Osteocyte (in vitro differentiated cells): ENCODE measurements at regions not wholly inside any gene's neighbourhood (a gene's known extent, or its start where the extent isn't known, plus 50 kb on each side); places are given as distances from the start of the nearest gene placed in this dataset.

ENCODE experiments used
- DNase-seq: peaks from one replicate; pipeline ENCODE4 v3.0.0; 2021; ENCODE audit warnings: mixed read lengths; ENCODE audit not compliant: unreplicated experiment; ENCODE audit errors: extremely low spot score
- H3K27ac Mint-ChIP-seq: one replicate; pipeline ENCODE4 v1.8.0; 2021; ENCODE audit warnings: mild to moderate bottlenecking, mixed read lengths; ENCODE audit not compliant: unreplicated experiment
- H3K27me3 Mint-ChIP-seq: one replicate; pipeline ENCODE4 v1.8.0; 2021; ENCODE audit warnings: mixed read lengths; ENCODE audit not compliant: unreplicated experiment
- H3K36me3 Mint-ChIP-seq: one replicate; pipeline ENCODE4 v1.8.0; 2021; ENCODE audit warnings: mixed read lengths; ENCODE audit not compliant: unreplicated experiment
- H3K4me1 Mint-ChIP-seq: one replicate; pipeline ENCODE4 v1.8.0; 2021; ENCODE audit warnings: mixed read lengths; ENCODE audit not compliant: unreplicated experiment
- H3K4me3 Mint-ChIP-seq: one replicate; pipeline ENCODE4 v1.8.0; 2021; ENCODE audit warnings: mild to moderate bottlenecking, moderate library complexity, mixed read lengths; ENCODE audit not compliant: unreplicated experiment
- H3K9me3 Mint-ChIP-seq: one replicate; pipeline ENCODE4 v1.8.0; 2021; ENCODE audit warnings: mixed read lengths; ENCODE audit not compliant: unreplicated experiment
- TF ChIP-seq, protein P1 (sequence below): fragments of 200-600 bp; sonication (generic); IDR thresholded peaks from 2 replicates; pipeline ENCODE4 v1.5.0; 2021; ENCODE audit warnings: antibody characterized with exemption, mild to moderate bottlenecking, moderate library complexity

DNA sequence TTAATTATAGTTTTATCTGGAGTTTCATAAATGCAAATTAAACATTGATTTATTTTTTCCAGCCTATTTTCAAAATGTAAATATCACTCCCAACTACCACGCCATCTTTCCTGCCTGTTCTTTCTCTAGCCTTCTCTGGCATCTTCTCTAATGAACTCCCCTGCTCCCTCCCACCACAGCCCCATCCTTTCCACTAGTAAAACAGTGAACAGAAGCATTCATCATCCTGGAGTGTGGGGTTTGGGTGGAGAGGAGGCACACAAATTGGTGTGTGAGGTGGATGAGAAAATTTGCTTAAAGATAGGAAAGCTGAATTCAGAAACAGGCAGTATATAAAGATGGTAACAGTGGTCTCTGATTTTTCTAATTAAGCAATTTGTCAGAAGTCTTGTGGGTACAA lies 479.4 kb downstream of the ARL4A start:
- peaks cover 3% of the 10 kb centered on the region for H3K9me3 Mint-ChIP-seq
- DNase-seq = no peak
- no peak overlapping the region for H3K27ac Mint-ChIP-seq
- H3K4me3 Mint-ChIP-seq = no peak overlapping the region
- TF ChIP-seq, protein P1, sequence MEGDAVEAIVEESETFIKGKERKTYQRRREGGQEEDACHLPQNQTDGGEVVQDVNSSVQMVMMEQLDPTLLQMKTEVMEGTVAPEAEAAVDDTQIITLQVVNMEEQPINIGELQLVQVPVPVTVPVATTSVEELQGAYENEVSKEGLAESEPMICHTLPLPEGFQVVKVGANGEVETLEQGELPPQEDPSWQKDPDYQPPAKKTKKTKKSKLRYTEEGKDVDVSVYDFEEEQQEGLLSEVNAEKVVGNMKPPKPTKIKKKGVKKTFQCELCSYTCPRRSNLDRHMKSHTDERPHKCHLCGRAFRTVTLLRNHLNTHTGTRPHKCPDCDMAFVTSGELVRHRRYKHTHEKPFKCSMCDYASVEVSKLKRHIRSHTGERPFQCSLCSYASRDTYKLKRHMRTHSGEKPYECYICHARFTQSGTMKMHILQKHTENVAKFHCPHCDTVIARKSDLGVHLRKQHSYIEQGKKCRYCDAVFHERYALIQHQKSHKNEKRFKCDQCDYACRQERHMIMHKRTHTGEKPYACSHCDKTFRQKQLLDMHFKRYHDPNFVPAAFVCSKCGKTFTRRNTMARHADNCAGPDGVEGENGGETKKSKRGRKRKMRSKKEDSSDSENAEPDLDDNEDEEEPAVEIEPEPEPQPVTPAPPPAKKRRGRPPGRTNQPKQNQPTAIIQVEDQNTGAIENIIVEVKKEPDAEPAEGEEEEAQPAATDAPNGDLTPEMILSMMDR = no peak
- no peaks in the 10 kb centered on the region for H3K36me3 Mint-ChIP-seq
- no peaks in the 10 kb centered on the region for H3K27me3 Mint-ChIP-seq
- H3K4me1 Mint-ChIP-seq = no peaks in the 10 kb centered on the region

DNA sequence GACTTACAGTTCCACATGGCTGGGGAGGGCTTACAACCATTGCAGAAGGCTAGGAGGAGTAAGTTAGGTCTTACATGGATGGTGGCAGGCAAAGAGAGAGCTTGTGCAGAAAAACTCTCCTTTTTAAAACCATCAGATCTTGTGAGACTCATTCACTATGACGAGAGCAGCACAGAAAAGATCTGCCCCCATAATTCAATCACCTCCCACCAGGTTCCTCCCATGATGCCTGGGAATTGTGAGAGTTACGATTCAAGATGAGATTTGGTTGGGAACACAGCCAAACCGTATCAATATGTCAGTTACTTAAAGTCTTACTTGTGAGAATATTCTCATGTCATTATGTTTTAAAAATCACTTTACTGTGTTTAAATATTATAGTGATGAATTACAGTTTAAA lies 481.9 kb downstream of the ARL4A start:
- Mint-ChIP-seq H3K4me3 (no peak overlapping the region), H3K4me1 (no peaks in the 10 kb centered on the region), H3K27me3 (no peaks in the 10 kb centered on the region), H3K9me3 (peaks cover 3% of the 10 kb centered on the region), H3K27ac (no peak overlapping the region), H3K36me3 (no peaks in the 10 kb centered on the region)
- DNase-seq = no peak
- TF ChIP-seq, protein P1 = no peak

DNA sequence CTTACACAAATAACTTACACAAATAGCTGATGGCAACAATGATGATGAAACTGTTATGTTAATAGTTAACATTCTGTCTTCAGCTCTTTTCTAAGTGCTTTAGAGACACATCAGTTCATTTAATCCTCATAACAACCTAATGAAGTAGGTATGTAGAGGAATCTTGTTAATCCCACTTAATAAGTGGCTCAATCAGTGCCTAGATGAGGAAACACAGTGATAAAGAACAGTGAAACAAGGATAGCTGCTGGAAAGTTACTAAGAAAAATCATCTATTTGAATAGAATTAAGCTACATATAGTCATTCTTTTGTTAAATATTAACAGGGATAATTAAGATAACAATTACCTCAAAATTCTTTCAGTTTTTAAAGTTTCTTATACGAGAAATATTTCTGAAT lies 487.6 kb downstream of the ARL4A start:
- Mint-ChIP-seq H3K4me1 (no peaks in the 10 kb centered on the region), H3K27ac (no peak overlapping the region), H3K4me3 (no peak overlapping the region), H3K36me3 (no peaks in the 10 kb centered on the region), H3K27me3 (peaks cover 5% of the 10 kb centered on the region), H3K9me3 (no peaks in the 10 kb centered on the region)
- no peak for DNase-seq
- TF ChIP-seq, protein P1 = no peak

DNA sequence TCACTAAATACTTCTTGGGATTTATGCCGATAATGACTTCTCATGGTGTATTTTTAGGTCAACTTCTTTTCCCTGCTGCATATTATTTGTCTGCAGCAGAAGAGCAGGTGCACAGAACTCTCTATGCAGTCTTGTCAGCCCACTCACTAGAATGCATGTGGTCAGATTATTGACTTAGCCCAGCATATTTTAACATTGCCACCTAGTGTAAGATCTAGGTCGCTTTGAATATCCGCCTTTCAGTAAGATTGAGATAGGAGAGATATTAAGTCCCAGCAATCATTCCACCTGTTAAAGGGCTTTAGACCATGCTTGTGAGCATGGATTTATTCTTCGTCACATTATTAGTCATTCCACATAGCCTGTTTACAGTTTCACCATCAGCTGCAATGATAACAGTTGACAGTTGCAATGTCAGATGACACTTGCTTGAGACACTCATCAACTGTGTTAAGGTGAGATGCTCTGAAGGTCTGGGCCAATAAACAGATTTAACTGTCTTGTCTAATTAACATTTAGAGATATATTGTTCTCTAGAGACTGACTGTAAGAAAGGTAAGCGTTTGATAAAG lies 491.7 kb downstream of the ARL4A start:
- peaks cover 5% of the 10 kb centered on the region for H3K27me3 Mint-ChIP-seq
- no peaks in the 10 kb centered on the region for H3K36me3 Mint-ChIP-seq
- H3K4me3 Mint-ChIP-seq = no peak overlapping the region
- no peaks in the 10 kb centered on the region for H3K9me3 Mint-ChIP-seq
- H3K27ac Mint-ChIP-seq = no peak overlapping the region
- TF ChIP-seq, protein P1 = peak; percentile 48
- DNase-seq = no peak
- H3K4me1 Mint-ChIP-seq = no peaks in the 10 kb centered on the region

DNA sequence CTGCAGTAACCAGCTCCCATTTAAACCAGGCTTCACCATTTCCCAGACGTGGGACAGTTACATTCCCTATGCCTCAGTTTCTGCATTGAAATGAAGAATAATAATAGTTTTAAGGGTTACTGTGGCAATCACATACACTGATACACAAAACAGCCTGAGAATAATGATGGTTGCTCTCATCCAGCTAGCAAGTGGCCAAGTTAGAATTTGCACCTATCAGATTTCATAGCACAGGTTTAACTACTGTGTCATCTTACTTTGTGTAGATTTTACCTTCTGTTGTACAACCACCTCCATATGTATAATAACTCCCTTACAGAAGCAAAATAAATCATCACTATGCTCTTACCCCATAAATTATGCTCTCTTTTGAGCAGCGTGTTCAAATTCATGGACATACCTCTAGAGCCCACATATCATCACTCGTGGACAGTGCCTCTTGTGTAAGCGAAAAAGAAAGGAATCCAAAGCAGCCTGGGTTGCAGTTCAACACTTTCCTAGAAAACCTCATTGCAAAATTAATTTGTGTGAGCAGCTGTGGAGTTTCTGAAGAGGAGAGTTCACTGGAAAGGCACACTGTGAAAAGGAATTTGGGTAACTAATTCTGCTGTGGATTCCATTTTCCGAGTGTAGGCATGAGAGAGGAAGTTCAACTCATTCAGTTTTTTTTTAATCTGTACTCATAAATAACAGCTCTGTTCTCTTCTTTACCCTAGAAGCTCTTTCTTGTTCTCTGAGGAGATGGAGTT lies 492.5 kb downstream of the ARL4A start:
- TF ChIP-seq, protein P1 = no peak
- H3K36me3 Mint-ChIP-seq = no peaks in the 10 kb centered on the region
- no peaks in the 10 kb centered on the region for H3K9me3 Mint-ChIP-seq
- no peak for DNase-seq
- H3K4me3 Mint-ChIP-seq = no peak overlapping the region
- peaks cover 5% of the 10 kb centered on the region for H3K27me3 Mint-ChIP-seq
- H3K4me1 Mint-ChIP-seq = no peaks in the 10 kb centered on the region
- H3K27ac Mint-ChIP-seq = no peak overlapping the region
